Esophagus muscularis mucosa (tissue), 2 donors: ENCODE measurements at regions not wholly inside any gene's neighbourhood (a gene's known extent, or its start where the extent isn't known, plus 50 kb on each side); places are given as distances from the start of the nearest gene placed in this dataset.

Experiments used
- POLR2A ChIP-seq: fragments of 450-650 bp; IDR thresholded peaks from one replicate; pipeline ENCODE4 v1.6.1; 2017; ENCODE audit warnings: antibody characterized with exemption, moderate library complexity, mild to moderate bottlenecking, low read depth
- POLR2AphosphoS5 ChIP-seq, 2 donors: sonication (generic); formaldehyde crosslinking; IDR thresholded peaks; one replicate each; pipeline ENCODE4 v1.6.1; 2017; ENCODE audit warnings: antibody characterized with exemption in 2 of 2

- TF ChIP-seq POLR2AphosphoS5 (IDR thresholded peaks at IDR 0.05) = no peak
- TF ChIP-seq POLR2A = no peak
These were observed 546.7 kb downstream of the RFC3 start for GRCh38 chr13:34364633-34365032.
